ENCODE measurements at regions not wholly inside any gene's neighbourhood (a gene's known extent, or its start where the extent isn't known, plus 50 kb on each side); places are given as distances from the start of the nearest gene placed in this dataset.

DNA sequence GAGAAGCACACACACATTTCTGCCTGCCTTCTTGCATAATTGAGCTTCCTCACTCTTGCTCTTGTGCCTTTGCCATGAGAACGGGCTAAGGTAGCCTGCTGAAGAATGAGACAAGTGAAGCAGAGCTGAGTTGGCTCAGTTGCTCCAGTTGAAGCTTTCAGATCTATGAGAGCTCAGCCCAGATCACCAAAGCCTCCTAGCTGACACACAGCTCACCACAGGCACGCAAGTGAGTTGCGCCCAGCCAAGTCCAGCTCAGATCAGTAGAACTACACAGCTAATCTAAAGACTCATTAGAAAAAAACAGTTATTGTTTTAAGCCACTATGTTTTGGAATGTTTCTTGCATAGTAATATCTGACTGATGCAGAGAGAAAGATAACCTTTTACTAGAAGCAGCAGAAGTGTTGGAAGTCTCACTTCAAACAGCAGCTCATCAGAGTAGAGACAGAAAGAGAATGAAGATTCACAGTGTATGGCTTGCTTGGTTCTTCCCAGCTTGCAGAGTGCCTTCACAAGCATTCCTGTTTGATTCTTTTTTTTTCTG is 362.4 kb downstream of the MID1IP1 start:
- POLR2A ChIA-PET: no interaction called here

DNA sequence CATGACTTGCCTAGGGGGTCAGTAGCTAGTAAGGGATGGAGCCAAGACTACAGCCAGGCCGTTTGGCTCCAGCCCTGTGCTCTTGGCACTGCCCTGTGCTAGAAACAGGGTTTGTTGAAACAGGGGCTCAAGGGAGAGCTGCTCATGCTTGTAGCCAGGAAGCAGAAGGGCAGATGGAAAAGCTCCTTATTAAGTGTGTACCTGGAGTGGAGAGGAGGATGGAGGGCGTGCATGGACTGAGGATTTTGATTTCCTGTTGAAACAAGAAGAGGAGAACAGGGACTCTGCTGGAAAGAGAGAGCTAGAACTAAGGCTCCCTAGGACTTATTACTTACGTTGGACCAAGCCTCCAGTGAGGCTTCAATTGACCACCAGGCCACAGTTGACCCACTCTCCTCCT is 363.0 kb downstream of the MID1IP1 start:
- ChIA-PET POLR2A (no interaction called here), RAD21 (ENCODE audit: low non-redundant PET in 1 of 2, low total read pairs in 2 of 2, uncharacterized antibody in 2 of 2, unreplicated experiment in 2 of 2) (no interaction called here), CTCF (no interaction called here)
- no peak overlapping the region for H3K4me2 ChIP-seq (ENCODE audit: low read length)
- H2AFZ ChIP-seq (ENCODE audit: low read depth, low read length, poor library complexity, severe bottlenecking): no peak overlapping the region
- no peak overlapping the region for H3K4me3 ChIP-seq (replicated peaks in 1 of 2; ENCODE audit: low read depth in 1 of 2, low read length in 2 of 2)
- H3K9ac ChIP-seq (ENCODE audit: low read length): no peak overlapping the region
- H4K20me1 ChIP-seq (ENCODE audit: insufficient read depth): no peaks in the 10 kb centered on the region
- no peak for ATAC-seq
- no peaks in the 10 kb centered on the region for H3K27me3 ChIP-seq (ENCODE audit: insufficient read depth, low read length)
- H3K9me2 ChIP-seq (ENCODE audit: insufficient read depth): no peaks in the 10 kb centered on the region
- BruUV-seq (replicated peaks): no TSS peak
- H3K36me3 ChIP-seq (ENCODE audit: control insufficient read depth in 1 of 2, insufficient read depth in 2 of 2, low read length in 2 of 2): no peaks in the 10 kb centered on the region
- no peaks in the 10 kb centered on the region for H3K9me3 ChIP-seq (ENCODE audit: control insufficient read depth in 1 of 2, insufficient read depth in 1 of 2, low read depth in 1 of 2, low read length in 2 of 2)
- no peaks in the 10 kb centered on the region for H3K4me1 ChIP-seq (ENCODE audit: control insufficient read depth in 1 of 2, insufficient read depth in 2 of 2, low read length in 2 of 2)
- H3K27ac ChIP-seq (ENCODE audit: low read depth, low read length): no peak overlapping the region
- intact Hi-C loops (cut with micrococcal nuclease): no loop called here
- no peak for DNase-seq (ENCODE audit: low read depth, low spot score)
- TF ChIP-seq, protein P1, sequence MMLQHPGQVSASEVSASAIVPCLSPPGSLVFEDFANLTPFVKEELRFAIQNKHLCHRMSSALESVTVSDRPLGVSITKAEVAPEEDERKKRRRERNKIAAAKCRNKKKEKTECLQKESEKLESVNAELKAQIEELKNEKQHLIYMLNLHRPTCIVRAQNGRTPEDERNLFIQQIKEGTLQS (IDR thresholded peaks at IDR 0.05): no peak
- TF ChIP-seq JUND (IDR thresholded peaks at IDR 0.05) (no peak), EGR1 (IDR thresholded peaks at IDR 0.05; ENCODE audit: low read depth) (no peak), SP1 (IDR thresholded peaks at IDR 0.05; ENCODE audit: low read depth) (no peak), CBX3 (IDR thresholded peaks at IDR 0.05; ENCODE audit: low read depth) (no peak)
- no peaks in the 10 kb centered on the region for H3K79me2 ChIP-seq (ENCODE audit: insufficient read depth, low read length)

More for the DNA sequence above, 362.4 kb downstream of the MID1IP1 start:
- no peak for TF ChIP-seq CEBPB (IDR thresholded peaks at IDR 0.05; ENCODE audit: low read depth)
- TF ChIP-seq, protein P2, sequence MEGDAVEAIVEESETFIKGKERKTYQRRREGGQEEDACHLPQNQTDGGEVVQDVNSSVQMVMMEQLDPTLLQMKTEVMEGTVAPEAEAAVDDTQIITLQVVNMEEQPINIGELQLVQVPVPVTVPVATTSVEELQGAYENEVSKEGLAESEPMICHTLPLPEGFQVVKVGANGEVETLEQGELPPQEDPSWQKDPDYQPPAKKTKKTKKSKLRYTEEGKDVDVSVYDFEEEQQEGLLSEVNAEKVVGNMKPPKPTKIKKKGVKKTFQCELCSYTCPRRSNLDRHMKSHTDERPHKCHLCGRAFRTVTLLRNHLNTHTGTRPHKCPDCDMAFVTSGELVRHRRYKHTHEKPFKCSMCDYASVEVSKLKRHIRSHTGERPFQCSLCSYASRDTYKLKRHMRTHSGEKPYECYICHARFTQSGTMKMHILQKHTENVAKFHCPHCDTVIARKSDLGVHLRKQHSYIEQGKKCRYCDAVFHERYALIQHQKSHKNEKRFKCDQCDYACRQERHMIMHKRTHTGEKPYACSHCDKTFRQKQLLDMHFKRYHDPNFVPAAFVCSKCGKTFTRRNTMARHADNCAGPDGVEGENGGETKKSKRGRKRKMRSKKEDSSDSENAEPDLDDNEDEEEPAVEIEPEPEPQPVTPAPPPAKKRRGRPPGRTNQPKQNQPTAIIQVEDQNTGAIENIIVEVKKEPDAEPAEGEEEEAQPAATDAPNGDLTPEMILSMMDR (IDR thresholded peaks at IDR 0.05 in 2 of 3, conservative IDR thresholded peaks at IDR 0.05 in 1 of 3; ENCODE audit: borderline replicate concordance in 1 of 3, insufficient read depth in 1 of 3, low read depth in 2 of 3, low read length in 2 of 3): no peak
- TF ChIP-seq EGR1 (IDR thresholded peaks at IDR 0.05; ENCODE audit: low read depth): no peak
- no peak for TF ChIP-seq SIN3A (IDR thresholded peaks at IDR 0.05; ENCODE audit: low read depth)
- no peak for TF ChIP-seq TCF7L2 (IDR thresholded peaks at IDR 0.05; ENCODE audit: borderline replicate concordance, extremely low read depth, insufficient read depth, insufficient read length)
- no peak for TF ChIP-seq YY1 (IDR thresholded peaks at IDR 0.05; ENCODE audit: extremely low read depth, insufficient replicate concordance, low read depth, low read length)
- no peak for TF ChIP-seq ZFX (IDR thresholded peaks at IDR 0.05)
- no peak for TF ChIP-seq POLR2A (IDR thresholded peaks at IDR 0.05; ENCODE audit: borderline replicate concordance, extremely low read depth, insufficient read depth, insufficient read length)
- no peak for TF ChIP-seq ELF1 (IDR thresholded peaks at IDR 0.05; ENCODE audit: borderline replicate concordance, low read depth)
- no peak for TF ChIP-seq SP1 (IDR thresholded peaks at IDR 0.05; ENCODE audit: low read depth)
- TF ChIP-seq POLR2AphosphoS5 (IDR thresholded peaks at IDR 0.05; ENCODE audit: low read depth, low read length): no peak
- no peak overlapping the region for H3K4me2 ChIP-seq (ENCODE audit: low read length)
- no peaks in the 10 kb centered on the region for H3K36me3 ChIP-seq (ENCODE audit: control insufficient read depth in 1 of 2, insufficient read depth in 2 of 2, low read length in 2 of 2)
- no peaks in the 10 kb centered on the region for H3K79me2 ChIP-seq (ENCODE audit: insufficient read depth, low read length)
- H3K9me2 ChIP-seq (ENCODE audit: insufficient read depth): no peaks in the 10 kb centered on the region
- intact Hi-C loops (cut with micrococcal nuclease): no loop called here
- DNase-seq (ENCODE audit: low read depth, low spot score) (no peak), ATAC-seq (no peak)
- ChIA-PET CTCF (no interaction called here), RAD21 (ENCODE audit: low non-redundant PET in 1 of 2, low total read pairs in 2 of 2, uncharacterized antibody in 2 of 2, unreplicated experiment in 2 of 2) (no interaction called here)
- no peak overlapping the region for H3K9ac ChIP-seq (ENCODE audit: low read length)
- H3K27me3 ChIP-seq (ENCODE audit: insufficient read depth, low read length): no peaks in the 10 kb centered on the region
- H4K20me1 ChIP-seq (ENCODE audit: insufficient read depth): no peaks in the 10 kb centered on the region
- no peaks in the 10 kb centered on the region for H3K4me1 ChIP-seq (ENCODE audit: control insufficient read depth in 1 of 2, insufficient read depth in 2 of 2, low read length in 2 of 2)
- H3K9me3 ChIP-seq (ENCODE audit: control insufficient read depth in 1 of 2, insufficient read depth in 1 of 2, low read depth in 1 of 2, low read length in 2 of 2): no peaks in the 10 kb centered on the region
- no peak overlapping the region for H3K4me3 ChIP-seq (replicated peaks in 1 of 2; ENCODE audit: low read depth in 1 of 2, low read length in 2 of 2)
- H2AFZ ChIP-seq (ENCODE audit: low read depth, low read length, poor library complexity, severe bottlenecking): no peak overlapping the region
- no peak overlapping the region for H3K27ac ChIP-seq (ENCODE audit: low read depth, low read length)
- BruUV-seq (replicated peaks): no TSS peak

All from HCT116 (cell line).